ENCODE measurements at regions not wholly inside any gene's neighbourhood (a gene's known extent, or its start where the extent isn't known, plus 50 kb on each side); places are given as distances from the start of the nearest gene placed in this dataset.

DNA sequence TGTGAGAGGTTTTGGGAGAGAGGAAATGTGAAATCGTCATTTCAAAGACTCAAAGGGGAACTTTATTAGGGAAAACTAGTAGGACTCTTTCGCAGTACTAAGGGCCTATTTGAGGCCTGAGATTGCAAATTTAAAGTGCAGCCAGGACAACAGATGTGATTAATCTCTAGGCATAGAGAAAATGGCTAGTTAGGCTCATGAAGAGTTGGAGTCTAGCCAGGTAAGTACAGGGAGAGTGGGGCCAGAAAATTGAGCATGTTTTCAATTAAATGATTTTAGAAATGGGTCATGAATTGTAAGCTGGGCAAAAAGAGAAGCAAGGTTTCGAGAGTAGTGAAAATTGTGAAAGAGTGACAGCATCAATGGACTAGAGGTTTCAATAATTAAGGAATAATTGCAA, 91.9 kb upstream of the LMNTD1 start:
- no peak for TF ChIP-seq POLR2A (IDR thresholded peaks at IDR 0.05)
- TF ChIP-seq, protein P1, sequence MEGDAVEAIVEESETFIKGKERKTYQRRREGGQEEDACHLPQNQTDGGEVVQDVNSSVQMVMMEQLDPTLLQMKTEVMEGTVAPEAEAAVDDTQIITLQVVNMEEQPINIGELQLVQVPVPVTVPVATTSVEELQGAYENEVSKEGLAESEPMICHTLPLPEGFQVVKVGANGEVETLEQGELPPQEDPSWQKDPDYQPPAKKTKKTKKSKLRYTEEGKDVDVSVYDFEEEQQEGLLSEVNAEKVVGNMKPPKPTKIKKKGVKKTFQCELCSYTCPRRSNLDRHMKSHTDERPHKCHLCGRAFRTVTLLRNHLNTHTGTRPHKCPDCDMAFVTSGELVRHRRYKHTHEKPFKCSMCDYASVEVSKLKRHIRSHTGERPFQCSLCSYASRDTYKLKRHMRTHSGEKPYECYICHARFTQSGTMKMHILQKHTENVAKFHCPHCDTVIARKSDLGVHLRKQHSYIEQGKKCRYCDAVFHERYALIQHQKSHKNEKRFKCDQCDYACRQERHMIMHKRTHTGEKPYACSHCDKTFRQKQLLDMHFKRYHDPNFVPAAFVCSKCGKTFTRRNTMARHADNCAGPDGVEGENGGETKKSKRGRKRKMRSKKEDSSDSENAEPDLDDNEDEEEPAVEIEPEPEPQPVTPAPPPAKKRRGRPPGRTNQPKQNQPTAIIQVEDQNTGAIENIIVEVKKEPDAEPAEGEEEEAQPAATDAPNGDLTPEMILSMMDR (IDR thresholded peaks at IDR 0.05) = no peak
